ENCODE measurements at regions not wholly inside any gene's neighbourhood (a gene's known extent, or its start where the extent isn't known, plus 50 kb on each side); places are given as distances from the start of the nearest gene placed in this dataset.

DNA sequence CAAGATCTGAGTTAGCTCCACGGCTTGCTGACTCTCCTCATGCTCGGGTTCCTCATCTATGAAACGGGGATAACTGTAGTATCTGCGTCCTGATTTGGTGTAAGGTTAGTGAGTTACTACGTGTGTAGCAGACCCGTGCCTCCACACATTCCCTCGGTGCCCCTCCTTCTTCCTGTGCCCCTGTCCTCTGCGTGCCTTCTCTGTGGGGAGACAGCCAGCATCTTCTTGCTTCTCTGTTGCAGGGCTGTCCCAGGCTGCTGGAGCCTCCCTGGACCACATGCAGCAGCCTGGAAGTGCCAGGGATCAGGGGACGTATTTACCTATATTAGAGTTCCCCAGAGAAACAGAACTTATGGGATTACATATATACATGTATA, 93.1 kb upstream of the PRNP start:
- TF ChIP-seq, protein P1, sequence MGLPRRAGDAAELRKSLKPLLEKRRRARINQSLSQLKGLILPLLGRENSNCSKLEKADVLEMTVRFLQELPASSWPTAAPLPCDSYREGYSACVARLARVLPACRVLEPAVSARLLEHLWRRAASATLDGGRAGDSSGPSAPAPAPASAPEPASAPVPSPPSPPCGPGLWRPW (IDR thresholded peaks at IDR 0.05) = no peak
- TF ChIP-seq, protein P2, sequence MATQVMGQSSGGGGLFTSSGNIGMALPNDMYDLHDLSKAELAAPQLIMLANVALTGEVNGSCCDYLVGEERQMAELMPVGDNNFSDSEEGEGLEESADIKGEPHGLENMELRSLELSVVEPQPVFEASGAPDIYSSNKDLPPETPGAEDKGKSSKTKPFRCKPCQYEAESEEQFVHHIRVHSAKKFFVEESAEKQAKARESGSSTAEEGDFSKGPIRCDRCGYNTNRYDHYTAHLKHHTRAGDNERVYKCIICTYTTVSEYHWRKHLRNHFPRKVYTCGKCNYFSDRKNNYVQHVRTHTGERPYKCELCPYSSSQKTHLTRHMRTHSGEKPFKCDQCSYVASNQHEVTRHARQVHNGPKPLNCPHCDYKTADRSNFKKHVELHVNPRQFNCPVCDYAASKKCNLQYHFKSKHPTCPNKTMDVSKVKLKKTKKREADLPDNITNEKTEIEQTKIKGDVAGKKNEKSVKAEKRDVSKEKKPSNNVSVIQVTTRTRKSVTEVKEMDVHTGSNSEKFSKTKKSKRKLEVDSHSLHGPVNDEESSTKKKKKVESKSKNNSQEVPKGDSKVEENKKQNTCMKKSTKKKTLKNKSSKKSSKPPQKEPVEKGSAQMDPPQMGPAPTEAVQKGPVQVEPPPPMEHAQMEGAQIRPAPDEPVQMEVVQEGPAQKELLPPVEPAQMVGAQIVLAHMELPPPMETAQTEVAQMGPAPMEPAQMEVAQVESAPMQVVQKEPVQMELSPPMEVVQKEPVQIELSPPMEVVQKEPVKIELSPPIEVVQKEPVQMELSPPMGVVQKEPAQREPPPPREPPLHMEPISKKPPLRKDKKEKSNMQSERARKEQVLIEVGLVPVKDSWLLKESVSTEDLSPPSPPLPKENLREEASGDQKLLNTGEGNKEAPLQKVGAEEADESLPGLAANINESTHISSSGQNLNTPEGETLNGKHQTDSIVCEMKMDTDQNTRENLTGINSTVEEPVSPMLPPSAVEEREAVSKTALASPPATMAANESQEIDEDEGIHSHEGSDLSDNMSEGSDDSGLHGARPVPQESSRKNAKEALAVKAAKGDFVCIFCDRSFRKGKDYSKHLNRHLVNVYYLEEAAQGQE (IDR thresholded peaks at IDR 0.05) = no peak
- no peak for TF ChIP-seq HOXB5 (CRISPR knock-in tag; IDR thresholded peaks at IDR 0.05)
- no peak for TF ChIP-seq CBX8 (IDR thresholded peaks at IDR 0.05)
- TF ChIP-seq GATA3 (IDR thresholded peaks at IDR 0.05; ENCODE audit: borderline replicate concordance) = no peak
- no peak for TF ChIP-seq HOXA7 (CRISPR knock-in tag; IDR thresholded peaks at IDR 0.05)
- no peak for FAIRE-seq
- 57% methylated on average over 9 of the region's 9 CpGs for WGBS (ENCODE audit: missing lambda C conversion rate)
- peak overlapping the region; percentile 91 to 93 for H3K27ac ChIP-seq
- H3K4me1 ChIP-seq = peaks cover 15% of the 10 kb centered on the region
- no peak for DNase-seq (ENCODE audit: low read depth in 1 of 2, low spot score in 1 of 2)
- H3K4me2 ChIP-seq = peak overlapping the region; percentile 87
- no peak overlapping the region; the same call in 2 of the 3 replicates for H3K4me3 ChIP-seq
- no peaks in the 10 kb centered on the region for H3K9me3 ChIP-seq
- ChIA-PET POLR2A (interaction anchor here (1.4 to 1.5 kb wide), 2 partner anchors 19 to 342 kb away, joined by 4 to 5 read pairs; no protein-coding TSS in a partner anchor), CTCF (interaction anchor here (0.6 to 7.1 kb wide), 41 partner anchors 9 to 483 kb away, joined by 3 to 67 read pairs (median 5); no protein-coding TSS in a partner anchor)
- no peak; a peak in 2 of 6 replicates for ATAC-seq

DNA sequence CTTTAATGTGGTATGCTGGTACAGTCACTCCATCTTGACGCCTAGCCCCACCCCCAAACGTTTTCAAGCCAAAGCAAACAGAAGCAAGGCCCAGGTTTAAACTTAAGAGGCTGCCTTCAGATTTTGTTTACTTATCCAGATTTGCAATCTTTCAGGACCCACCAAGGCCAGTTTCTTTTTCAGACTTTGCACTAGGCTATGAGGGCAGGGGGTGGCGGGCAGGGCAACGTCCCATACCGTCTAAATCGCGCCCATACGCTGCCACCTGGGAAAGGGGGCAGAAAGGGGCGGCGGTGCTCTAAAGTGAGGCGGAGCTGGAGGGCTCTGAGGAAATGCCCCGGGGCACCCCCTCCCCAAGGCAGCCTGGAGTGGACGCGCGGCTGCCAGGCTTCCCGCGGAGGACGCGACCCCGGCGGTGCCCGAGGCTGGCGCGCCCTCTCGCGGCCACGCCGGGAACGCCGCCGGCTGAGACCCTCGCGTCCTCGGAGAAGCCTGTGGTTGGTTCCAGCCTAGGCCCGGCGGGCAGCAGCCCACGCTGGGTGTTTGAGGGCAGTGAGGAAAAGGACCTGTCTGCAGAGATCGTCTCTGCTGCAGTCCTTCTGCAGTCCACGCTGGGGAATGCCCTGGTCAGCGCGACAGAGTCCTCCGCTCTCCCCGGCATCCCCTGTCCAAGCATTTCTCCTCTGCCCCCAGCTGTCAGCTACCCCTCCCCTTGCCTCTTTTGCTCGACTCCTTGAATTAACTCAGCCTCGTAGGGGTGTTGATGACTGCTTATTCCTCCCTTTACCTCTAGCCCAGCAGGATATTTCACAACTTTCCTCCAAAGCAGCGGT, 93.7 kb upstream of the PRNP start:
- DNase-seq (ENCODE audit: low read depth in 1 of 2, low spot score in 1 of 2) (peak; percentile 76 to 78), FAIRE-seq (no peak), ATAC-seq (peak; percentile 94 to 97)
- Histone ChIP-seq H3K4me1 (peaks cover 15% of the 10 kb centered on the region), H3K27ac (peak overlapping the region; percentile 91 to 93), H3K4me3 (peak overlapping the region; percentile 51), H3K9me3 (no peaks in the 10 kb centered on the region), H3K4me2 (peak overlapping the region; percentile 87)
- ChIA-PET CTCF (interaction anchor here (0.5 to 7.1 kb wide), 61 partner anchors 10 to 482 kb away, joined by 3 to 67 read pairs (median 4); no protein-coding TSS in a partner anchor), POLR2A (interaction anchor here (1.4 to 1.5 kb wide), 2 partner anchors 19 to 342 kb away, joined by 4 to 5 read pairs; no protein-coding TSS in a partner anchor)
- WGBS (ENCODE audit: missing lambda C conversion rate) = 11% methylated on average over 46 of the region's 46 CpGs
- TF ChIP-seq KDM5A (IDR thresholded peaks at IDR 0.05) (no peak), HOXB5 (CRISPR knock-in tag; IDR thresholded peaks at IDR 0.05) (no peak), FOSL2 (IDR thresholded peaks at IDR 0.05) (0 out of 2 replicates have a peak, but pooled peaks have one; percentile 12), FOSL2 (CRISPR knock-in tag; IDR thresholded peaks at IDR 0.05) (no peak), MAFK (IDR thresholded peaks at IDR 0.05; ENCODE audit: partially characterized antibody) (no peak), ZSCAN20 (CRISPR knock-in tag; IDR thresholded peaks at IDR 0.05) (no peak), SMC3 (IDR thresholded peaks at IDR 0.05) (peak; percentile 100), CBX2 (IDR thresholded peaks at IDR 0.05; ENCODE audit: borderline replicate concordance, low read depth) (no peak), HEYL (CRISPR knock-in tag; IDR thresholded peaks at IDR 0.05) (no peak), HOXB13 (CRISPR knock-in tag; IDR thresholded peaks at IDR 0.05; ENCODE audit: low read depth) (no peak), NFE2L2 (conservative IDR thresholded peaks at IDR 0.05; ENCODE audit: low read length) (no peak), ESRRA (IDR thresholded peaks at IDR 0.05; ENCODE audit: borderline replicate concordance, low read length) (no peak), NR3C1 (IDR thresholded peaks at IDR 0.05) (no peak), PHF8 (IDR thresholded peaks at IDR 0.05; ENCODE audit: borderline replicate concordance, low read depth) (no peak)
- TF ChIP-seq, protein P3, sequence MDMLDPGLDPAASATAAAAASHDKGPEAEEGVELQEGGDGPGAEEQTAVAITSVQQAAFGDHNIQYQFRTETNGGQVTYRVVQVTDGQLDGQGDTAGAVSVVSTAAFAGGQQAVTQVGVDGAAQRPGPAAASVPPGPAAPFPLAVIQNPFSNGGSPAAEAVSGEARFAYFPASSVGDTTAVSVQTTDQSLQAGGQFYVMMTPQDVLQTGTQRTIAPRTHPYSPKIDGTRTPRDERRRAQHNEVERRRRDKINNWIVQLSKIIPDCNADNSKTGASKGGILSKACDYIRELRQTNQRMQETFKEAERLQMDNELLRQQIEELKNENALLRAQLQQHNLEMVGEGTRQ (IDR thresholded peaks at IDR 0.05) = no peak
- TF ChIP-seq, protein P4, sequence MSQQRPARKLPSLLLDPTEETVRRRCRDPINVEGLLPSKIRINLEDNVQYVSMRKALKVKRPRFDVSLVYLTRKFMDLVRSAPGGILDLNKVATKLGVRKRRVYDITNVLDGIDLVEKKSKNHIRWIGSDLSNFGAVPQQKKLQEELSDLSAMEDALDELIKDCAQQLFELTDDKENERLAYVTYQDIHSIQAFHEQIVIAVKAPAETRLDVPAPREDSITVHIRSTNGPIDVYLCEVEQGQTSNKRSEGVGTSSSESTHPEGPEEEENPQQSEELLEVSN (IDR thresholded peaks at IDR 0.05; ENCODE audit: borderline replicate concordance, low read depth) = peak; percentile 40; the same call in 1 of the 2 replicates
- TF ChIP-seq, protein P5, sequence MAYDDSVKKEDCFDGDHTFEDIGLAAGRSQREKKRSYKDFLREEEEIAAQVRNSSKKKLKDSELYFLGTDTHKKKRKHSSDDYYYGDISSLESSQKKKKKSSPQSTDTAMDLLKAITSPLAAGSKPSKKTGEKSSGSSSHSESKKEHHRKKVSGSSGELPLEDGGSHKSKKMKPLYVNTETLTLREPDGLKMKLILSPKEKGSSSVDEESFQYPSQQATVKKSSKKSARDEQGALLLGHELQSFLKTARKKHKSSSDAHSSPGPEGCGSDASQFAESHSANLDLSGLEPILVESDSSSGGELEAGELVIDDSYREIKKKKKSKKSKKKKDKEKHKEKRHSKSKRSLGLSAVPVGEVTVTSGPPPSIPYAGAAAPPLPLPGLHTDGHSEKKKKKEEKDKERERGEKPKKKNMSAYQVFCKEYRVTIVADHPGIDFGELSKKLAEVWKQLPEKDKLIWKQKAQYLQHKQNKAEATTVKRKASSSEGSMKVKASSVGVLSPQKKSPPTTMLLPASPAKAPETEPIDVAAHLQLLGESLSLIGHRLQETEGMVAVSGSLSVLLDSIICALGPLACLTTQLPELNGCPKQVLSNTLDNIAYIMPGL (CRISPR knock-in tag; IDR thresholded peaks at IDR 0.05; ENCODE audit: borderline replicate concordance) = no peak
- TF ChIP-seq, protein P6, sequence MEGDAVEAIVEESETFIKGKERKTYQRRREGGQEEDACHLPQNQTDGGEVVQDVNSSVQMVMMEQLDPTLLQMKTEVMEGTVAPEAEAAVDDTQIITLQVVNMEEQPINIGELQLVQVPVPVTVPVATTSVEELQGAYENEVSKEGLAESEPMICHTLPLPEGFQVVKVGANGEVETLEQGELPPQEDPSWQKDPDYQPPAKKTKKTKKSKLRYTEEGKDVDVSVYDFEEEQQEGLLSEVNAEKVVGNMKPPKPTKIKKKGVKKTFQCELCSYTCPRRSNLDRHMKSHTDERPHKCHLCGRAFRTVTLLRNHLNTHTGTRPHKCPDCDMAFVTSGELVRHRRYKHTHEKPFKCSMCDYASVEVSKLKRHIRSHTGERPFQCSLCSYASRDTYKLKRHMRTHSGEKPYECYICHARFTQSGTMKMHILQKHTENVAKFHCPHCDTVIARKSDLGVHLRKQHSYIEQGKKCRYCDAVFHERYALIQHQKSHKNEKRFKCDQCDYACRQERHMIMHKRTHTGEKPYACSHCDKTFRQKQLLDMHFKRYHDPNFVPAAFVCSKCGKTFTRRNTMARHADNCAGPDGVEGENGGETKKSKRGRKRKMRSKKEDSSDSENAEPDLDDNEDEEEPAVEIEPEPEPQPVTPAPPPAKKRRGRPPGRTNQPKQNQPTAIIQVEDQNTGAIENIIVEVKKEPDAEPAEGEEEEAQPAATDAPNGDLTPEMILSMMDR (IDR thresholded peaks at IDR 0.05) = peak; percentile 99
- TF ChIP-seq, protein P1 (IDR thresholded peaks at IDR 0.05) = no peak
- TF ChIP-seq, protein P7, sequence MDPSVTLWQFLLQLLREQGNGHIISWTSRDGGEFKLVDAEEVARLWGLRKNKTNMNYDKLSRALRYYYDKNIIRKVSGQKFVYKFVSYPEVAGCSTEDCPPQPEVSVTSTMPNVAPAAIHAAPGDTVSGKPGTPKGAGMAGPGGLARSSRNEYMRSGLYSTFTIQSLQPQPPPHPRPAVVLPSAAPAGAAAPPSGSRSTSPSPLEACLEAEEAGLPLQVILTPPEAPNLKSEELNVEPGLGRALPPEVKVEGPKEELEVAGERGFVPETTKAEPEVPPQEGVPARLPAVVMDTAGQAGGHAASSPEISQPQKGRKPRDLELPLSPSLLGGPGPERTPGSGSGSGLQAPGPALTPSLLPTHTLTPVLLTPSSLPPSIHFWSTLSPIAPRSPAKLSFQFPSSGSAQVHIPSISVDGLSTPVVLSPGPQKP (IDR thresholded peaks at IDR 0.05; ENCODE audit: low read depth, low read length) = no peak

Data from A549 (cell line).